H1 (cell line): ENCODE measurements at regions not wholly inside any gene's neighbourhood (a gene's known extent, or its start where the extent isn't known, plus 50 kb on each side); places are given as distances from the start of the nearest gene placed in this dataset.

ENCODE experiments used
- CHD1 ChIP-seq: IDR thresholded peaks from 2 replicates; pipeline ENCODE4 v1.6.1; 2012; ENCODE audit warnings: low read depth, low read length, improper control_type of control experiment
- CHD2 ChIP-seq: IDR thresholded peaks from 2 replicates; pipeline ENCODE4 v1.6.1; 2012; ENCODE audit warnings: low read length, improper control_type of control experiment
- NRF1 ChIP-seq: IDR thresholded peaks from 2 replicates; pipeline ENCODE4 v1.6.1; 2011; ENCODE audit warnings: mild to moderate bottlenecking, low read depth, low read length, improper control_type of control experiment
- YY1 ChIP-seq: IDR thresholded peaks from 2 replicates; pipeline ENCODE4 v1.6.1; 2011; ENCODE audit warnings: low read depth, mild to moderate bottlenecking, low read length

- no peak for TF ChIP-seq YY1
- TF ChIP-seq CHD1, result no peak
- TF ChIP-seq CHD2, result no peak
- TF ChIP-seq NRF1, result no peak
These were observed 98.3 kb downstream of the SLITRK6 start (continued) for GRCh38 chr13:85700906-85701305.
